H1 (cell line): ENCODE measurements at regions not wholly inside any gene's neighbourhood (a gene's known extent, or its start where the extent isn't known, plus 50 kb on each side); places are given as distances from the start of the nearest gene placed in this dataset.

Experiments used
- CHD1 ChIP-seq: IDR thresholded peaks from 2 replicates; pipeline ENCODE4 v1.6.1; 2012; ENCODE audit warnings: low read depth, low read length, improper control_type of control experiment
- GTF2F1 ChIP-seq: IDR thresholded peaks from 2 replicates; pipeline ENCODE4 v1.6.1; 2012; ENCODE audit warnings: low read depth, low read length, improper control_type of control experiment, borderline replicate concordance
- HDAC2 ChIP-seq, 2 experiments: fragments of 300-600 bp in 1 of 2; sonication (generic) in 1 of 2; IDR thresholded peaks; 2 replicates each; pipeline ENCODE4 v1.6.1; 2011 to 2012; ENCODE audit warnings: low read depth in 2 of 2, low read length in 2 of 2, mild to moderate bottlenecking in 2 of 2, moderate library complexity in 2 of 2, borderline replicate concordance in 1 of 2, inconsistent platforms in 1 of 2
- JUND ChIP-seq: IDR thresholded peaks from 2 replicates; pipeline ENCODE4 v1.6.1; 2011; ENCODE audit warnings: mild to moderate bottlenecking, improper control_type of control experiment, low read length
- POLR2A ChIP-seq, 2 experiments: IDR thresholded peaks; 1 replicate in 1 of 2; 2 replicates in 1 of 2; pipeline ENCODE4 v1.6.1; 2011; ENCODE audit warnings: low read depth in 2 of 2, low read length in 2 of 2, mild to moderate bottlenecking in 2 of 2; ENCODE audit errors: control extremely low read depth in 1 of 2
- RXRA ChIP-seq: IDR thresholded peaks from 2 replicates; pipeline ENCODE4 v1.6.1; 2011; ENCODE audit warnings: low read depth, mild to moderate bottlenecking, low read length, moderate library complexity; ENCODE audit not compliant: insufficient read depth
- SIN3A ChIP-seq, 2 experiments: IDR thresholded peaks in 1 of 2; conservative IDR thresholded peaks in 1 of 2; 2 replicates each; pipeline ENCODE4 v1.6.1; 2011 to 2012; ENCODE audit warnings: low read length in 2 of 2, improper control_type of control experiment in 1 of 2, low read depth in 1 of 2, mild to moderate bottlenecking in 1 of 2
- SRF ChIP-seq: IDR thresholded peaks from 2 replicates; pipeline ENCODE4 v1.6.1; 2011; ENCODE audit warnings: mild to moderate bottlenecking, low read depth, low read length, moderate library complexity
- YY1 ChIP-seq: IDR thresholded peaks from 2 replicates; pipeline ENCODE4 v1.6.1; 2011; ENCODE audit warnings: low read depth, mild to moderate bottlenecking, low read length
- TF ChIP-seq, protein P1 (sequence below), 3 experiments: IDR thresholded peaks; 1 replicate in 2 of 3; 2 replicates in 1 of 3; pipeline versions ENCODE4 v1.5.1 to v1.6.1; 2011; ENCODE audit warnings: low read length in 3 of 3, mild to moderate bottlenecking in 3 of 3, inconsistent platforms in 2 of 3, low read depth in 1 of 3, moderate library complexity in 1 of 3; ENCODE audit not compliant: insufficient read depth in 1 of 3; ENCODE audit errors: control extremely low read depth in 1 of 3
- TF ChIP-seq, protein P2 (sequence below): IDR thresholded peaks from 2 replicates; pipeline ENCODE4 v1.6.1; 2011; ENCODE audit warnings: low read length, improper control_type of control experiment

DNA sequence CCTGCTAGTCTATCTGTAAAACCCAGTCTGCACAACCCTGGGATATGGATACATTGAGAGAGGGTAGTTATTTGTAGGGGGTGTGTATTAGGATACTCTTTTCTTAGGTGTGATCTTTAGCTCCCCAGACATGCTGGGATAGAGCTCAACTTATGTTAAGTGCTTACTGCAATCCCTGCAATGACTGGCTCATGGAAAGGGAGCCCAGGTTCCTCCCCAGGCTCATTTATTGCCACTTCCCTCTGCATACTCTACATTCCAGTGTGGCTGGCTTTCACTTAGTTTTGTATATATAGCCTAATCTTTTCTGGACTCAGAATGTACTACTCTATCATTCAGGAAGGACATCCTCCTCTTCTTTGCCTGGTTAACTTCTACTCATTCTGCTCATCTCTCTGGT, 172.0 kb downstream of the SYT10 start:
- TF ChIP-seq RXRA (no peak), POLR2A (IDR thresholded peaks at IDR 0.05; ENCODE audit: control extremely low read depth in 1 of 2, low read depth in 2 of 2, low read length in 2 of 2) (no peak), SRF (no peak), JUND (no peak), CHD1 (no peak), GTF2F1 (no peak), YY1 (no peak), SIN3A (conservative IDR thresholded peaks at IDR 0.05 in 1 of 2, IDR thresholded peaks at IDR 0.05 in 1 of 2; ENCODE audit: low read depth in 1 of 2, low read length in 2 of 2) (no peak), HDAC2 (IDR thresholded peaks at IDR 0.05; ENCODE audit: borderline replicate concordance in 1 of 2, low read depth in 2 of 2, low read length in 2 of 2) (no peak)
- TF ChIP-seq, protein P1, sequence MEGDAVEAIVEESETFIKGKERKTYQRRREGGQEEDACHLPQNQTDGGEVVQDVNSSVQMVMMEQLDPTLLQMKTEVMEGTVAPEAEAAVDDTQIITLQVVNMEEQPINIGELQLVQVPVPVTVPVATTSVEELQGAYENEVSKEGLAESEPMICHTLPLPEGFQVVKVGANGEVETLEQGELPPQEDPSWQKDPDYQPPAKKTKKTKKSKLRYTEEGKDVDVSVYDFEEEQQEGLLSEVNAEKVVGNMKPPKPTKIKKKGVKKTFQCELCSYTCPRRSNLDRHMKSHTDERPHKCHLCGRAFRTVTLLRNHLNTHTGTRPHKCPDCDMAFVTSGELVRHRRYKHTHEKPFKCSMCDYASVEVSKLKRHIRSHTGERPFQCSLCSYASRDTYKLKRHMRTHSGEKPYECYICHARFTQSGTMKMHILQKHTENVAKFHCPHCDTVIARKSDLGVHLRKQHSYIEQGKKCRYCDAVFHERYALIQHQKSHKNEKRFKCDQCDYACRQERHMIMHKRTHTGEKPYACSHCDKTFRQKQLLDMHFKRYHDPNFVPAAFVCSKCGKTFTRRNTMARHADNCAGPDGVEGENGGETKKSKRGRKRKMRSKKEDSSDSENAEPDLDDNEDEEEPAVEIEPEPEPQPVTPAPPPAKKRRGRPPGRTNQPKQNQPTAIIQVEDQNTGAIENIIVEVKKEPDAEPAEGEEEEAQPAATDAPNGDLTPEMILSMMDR (IDR thresholded peaks at IDR 0.05; ENCODE audit: control extremely low read depth in 1 of 3, insufficient read depth in 1 of 3, low read depth in 1 of 3, low read length in 3 of 3), result no peak
- TF ChIP-seq, protein P2, sequence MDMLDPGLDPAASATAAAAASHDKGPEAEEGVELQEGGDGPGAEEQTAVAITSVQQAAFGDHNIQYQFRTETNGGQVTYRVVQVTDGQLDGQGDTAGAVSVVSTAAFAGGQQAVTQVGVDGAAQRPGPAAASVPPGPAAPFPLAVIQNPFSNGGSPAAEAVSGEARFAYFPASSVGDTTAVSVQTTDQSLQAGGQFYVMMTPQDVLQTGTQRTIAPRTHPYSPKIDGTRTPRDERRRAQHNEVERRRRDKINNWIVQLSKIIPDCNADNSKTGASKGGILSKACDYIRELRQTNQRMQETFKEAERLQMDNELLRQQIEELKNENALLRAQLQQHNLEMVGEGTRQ, result no peak
